Glomerular endothelial cell (primary cell): ENCODE measurements at regions not wholly inside any gene's neighbourhood (a gene's known extent, or its start where the extent isn't known, plus 50 kb on each side); places are given as distances from the start of the nearest gene placed in this dataset.

ENCODE experiments used
- DNase-seq: peaks from one replicate; pipeline ENCODE4 v3.0.0-alpha.2; 2011; ENCODE audit warnings: low read depth, low spot score; ENCODE audit errors: extremely low read depth

DNA sequence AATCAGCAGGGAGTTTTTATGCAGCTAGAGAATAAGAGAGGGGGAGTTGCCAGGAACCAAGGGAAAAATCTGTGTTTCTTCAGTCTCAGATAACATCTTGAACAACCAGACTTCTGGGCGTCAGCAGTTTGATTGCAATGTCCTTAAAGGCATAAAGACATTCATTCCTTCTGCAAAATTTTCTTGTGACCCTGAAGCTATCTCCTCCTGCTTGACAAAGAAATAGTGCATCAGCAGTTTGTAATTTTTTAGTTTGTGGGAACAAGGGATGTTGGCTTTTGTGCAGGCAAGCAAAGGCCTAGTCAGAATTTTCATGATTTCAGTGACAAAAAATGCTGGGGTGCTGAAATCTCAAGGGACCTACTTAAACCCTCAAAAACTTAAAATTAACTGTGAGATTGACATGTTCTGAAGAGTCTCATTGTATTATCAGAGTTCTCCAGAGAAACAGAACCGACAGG lies 125.8 kb upstream of the UNC5C start:
- no peak for DNase-seq

DNA sequence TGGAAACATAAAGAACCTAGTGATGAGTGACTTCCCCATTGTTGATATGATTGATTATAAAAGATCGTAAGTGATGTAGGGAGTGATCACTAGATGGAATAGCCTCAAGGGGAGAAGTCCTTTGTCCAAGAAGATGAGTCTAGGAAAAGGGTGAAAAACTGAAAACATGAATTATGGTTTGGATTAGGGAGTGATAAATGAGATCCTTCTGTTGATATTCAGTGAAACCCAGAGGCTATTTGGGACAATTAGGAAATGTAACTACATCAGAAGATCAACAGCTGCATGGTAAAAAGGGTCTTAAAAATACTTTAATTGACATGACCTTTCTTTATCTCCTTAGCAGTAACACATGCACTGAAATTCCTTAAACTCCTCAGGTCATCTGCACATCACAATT lies 124.0 kb upstream of the UNC5C start:
- DNase-seq: no peak

DNA sequence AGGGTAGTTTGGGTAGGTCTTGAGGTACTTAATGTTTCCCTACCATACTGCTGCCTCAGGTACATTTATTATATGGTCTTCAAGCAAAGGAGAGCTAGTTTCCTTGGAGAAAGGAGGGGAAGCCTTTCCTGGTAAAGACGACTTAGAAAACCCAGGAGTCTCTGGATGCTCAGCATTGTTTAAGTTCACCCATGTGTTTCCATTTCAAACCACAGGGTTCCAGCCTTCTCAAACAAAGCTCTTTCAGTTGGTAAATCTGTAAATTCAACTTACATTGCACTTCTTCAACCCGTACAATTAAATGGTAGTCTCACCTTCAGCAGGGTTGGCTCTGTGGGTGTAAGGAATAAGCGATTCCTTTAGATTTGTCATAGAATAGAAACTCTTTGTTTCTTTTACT lies 111.9 kb upstream of the UNC5C start:
- DNase-seq: no peak

DNA sequence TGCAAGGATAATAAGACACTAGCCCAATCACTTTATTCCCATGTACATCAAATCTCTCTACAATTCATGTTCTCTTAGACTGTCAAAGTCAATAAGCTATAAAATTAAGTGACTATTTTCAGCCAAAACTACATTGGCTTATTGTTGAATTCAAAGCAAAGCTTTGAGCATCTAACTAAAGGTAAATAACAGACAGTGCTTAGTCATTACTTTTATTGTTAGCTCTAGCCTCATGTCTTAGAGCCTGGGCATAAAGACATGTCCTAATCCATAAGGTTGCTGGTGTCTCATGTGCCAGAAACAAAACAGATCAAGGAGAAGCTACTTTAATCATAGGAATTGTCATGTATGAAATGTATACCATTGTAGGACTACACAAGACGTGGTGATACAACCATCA lies 103.1 kb upstream of the UNC5C start:
- DNase-seq: no peak

DNA sequence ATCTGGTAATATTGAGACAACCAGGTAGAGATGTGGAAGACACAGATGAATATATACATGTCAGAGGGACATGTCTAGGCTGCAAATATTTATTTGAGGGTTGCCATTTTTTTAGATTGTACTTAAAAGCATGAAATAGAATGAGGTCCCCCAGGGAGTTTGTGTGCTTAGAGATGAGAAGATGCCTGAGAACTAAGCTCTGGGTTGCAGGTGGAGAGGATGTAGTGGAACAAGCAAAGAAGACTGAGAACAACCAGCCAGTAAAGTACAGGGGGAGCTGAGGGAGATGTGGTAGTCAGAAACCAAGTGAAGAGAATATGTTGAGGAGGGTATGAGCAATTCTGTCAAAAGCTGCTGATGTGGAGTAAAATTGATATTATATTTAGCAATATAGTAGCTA lies 95.6 kb upstream of the UNC5C start:
- no peak for DNase-seq

DNA sequence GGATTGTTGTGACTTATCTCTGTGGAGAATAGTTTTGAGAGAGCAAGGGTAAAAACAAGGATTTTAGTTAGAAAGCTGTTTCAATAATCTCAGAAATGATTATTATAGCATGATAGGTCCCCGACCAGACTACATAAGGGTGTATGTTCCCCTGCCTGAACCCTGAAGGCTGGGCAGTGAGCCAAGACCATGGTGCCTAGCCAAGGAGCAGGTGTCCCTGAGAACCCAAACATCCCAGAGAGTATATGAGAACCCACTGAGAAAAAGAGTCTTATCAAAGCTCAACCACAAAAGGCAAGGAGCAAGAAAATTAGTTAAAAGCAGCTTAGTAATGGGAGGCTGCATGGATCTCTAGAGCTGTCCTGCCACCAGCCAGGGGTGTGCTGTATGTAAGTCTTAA lies 94.9 kb upstream of the UNC5C start:
- DNase-seq: no peak

DNA sequence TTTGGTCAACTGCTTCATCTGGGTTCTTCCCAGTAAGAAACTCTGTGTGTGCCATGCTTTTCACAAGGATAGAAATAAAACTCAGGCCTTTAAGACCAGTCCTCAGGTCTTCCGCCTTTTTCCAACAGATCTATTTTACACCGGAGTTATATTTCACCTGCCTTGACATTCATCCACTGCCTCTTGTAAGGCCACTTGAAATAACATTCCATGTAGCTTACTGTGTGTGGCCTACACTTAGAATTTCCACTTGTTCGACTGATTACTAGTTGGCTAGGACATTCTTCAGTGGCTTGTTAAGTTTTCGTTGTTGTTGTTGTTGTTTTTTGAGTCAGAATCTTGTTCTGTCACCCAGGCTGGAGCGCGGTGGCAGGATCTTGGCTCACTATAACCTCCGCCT lies 92.8 kb upstream of the UNC5C start:
- no peak for DNase-seq

DNA sequence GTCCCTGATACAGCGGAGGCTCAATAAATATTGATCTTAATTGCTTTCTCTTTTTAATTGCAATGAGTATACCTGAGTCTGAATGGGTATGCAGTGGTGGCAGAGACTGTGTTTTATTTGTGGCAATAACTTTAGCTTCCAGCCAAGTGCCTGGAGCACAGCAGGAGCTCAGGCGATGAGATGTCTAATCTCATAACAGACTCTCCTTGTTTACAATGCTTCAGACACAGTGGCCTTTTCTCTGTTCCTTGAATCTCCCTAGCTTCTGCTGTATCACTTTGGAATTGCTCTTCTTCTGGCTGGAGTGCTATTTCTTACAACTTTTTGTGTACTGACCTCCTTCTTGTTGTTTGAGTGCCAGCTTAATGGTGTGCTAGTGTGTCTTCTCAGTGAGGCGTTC lies 91.5 kb upstream of the UNC5C start:
- DNase-seq: no peak

DNA sequence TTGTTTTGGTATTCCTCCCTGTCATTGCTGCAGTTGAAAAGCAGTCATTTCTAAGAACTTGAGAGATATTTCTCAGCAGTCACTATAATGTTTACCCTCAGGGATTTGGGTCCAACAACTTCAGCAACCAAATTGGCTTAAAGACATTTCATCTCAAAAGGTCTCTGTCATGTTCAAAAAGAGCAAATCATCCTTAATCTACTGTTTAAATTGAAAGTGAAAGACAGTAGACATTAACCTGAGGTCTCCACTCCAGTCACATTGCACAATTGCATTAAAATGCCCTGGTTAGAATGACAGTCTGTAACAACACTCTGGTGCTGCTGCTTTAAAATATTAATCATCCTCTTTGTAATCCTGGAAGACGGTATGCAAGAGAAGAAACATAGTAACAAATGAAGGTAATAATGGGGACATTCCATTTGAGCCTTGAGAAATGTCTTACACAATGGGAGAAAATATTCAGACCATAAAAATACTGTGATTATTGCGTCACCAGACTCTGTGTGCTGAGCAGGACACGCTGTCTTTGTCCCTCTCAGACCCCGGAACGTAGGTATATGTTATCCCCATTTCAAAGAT lies 90.2 kb upstream of the UNC5C start:
- no peak for DNase-seq

DNA sequence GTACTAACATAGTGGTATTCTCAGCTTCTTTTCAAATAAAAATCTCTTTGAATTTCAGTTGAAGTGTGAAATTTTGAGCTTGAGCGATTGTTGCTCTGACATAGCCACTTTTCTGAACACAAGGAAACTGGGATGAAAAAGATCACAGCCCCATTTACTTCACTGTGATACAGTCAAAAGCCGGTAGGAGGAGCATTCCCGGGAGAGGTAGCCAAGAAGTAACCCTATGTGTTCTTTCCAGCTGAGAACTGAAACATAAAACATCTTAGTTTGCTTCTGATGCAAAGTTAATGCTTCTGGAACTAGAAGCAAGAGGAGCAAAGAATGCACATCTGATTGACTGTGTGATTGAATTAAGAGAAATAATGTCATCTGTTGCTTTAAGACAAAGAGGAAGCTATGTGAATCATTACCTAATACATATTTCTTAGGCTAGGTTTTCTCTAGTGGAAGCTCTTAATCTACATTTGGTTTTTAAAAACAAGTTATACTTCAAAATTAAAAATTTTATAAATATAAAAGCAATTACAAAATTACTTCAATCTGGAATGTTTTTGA lies 88.3 kb upstream of the UNC5C start:
- DNase-seq: no peak

DNA sequence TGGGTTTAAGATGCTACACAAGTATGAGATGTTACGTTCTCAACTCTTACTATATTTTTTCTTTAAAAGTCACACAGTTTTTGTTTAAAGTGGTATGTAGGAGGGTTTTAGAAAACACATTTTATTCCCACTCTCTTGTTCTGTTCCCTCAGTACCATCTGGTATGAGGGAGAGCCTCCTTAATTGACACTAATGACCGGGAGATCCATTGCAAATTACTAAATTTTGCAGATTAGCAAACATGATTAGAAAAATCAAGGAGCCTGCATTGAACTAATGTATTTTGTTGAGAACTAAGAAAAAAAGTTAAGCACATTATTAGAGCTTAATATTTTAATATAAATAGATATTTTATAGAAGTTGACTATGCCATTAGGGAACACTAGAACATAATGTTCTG lies 87.3 kb upstream of the UNC5C start:
- no peak for DNase-seq

DNA sequence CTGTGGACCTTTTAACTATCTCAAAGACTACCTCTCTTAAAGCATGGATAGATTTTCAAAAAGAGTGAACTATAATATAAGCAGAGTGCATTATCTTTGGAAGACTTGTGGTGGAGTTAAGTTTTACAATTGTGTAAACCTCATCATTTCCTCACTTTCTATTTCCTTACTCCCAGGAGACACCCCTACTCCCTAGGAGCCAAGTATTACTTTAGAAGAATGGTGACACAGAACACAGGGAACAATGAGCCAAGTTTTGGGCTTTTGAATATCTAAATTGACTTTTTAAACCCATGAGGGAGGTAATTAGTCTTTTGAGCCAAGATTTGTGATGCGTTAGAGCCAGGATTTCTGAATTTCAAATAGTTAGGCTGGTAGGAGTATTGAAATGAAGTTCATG lies 78.9 kb upstream of the UNC5C start:
- DNase-seq: no peak

DNA sequence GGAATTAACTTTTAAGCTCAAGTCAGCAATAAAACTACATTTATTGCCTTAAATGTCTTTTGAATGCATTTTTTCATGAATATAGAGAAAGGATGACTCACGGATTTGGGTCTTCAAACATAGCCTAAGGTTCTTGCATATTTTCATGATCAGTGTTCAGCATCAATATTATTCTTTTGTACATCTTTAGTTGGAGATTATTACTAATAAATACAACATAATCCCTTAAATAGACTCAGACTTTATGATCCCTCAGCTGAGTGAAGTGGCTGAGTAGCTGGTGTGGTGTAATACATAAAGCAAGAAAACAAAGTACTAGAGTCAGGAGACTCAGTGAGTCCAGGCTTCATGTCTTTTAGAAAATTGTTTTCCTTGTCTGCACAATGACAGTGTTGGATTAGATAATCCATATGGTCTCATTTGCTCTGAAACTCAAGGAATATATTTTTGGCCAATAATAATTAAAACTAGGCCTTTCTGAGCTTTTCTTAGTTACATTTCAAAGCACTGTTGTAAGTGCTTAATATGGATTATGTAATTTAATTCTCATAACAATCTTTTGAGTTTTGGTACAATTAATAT lies 78.3 kb upstream of the UNC5C start:
- no peak for DNase-seq

DNA sequence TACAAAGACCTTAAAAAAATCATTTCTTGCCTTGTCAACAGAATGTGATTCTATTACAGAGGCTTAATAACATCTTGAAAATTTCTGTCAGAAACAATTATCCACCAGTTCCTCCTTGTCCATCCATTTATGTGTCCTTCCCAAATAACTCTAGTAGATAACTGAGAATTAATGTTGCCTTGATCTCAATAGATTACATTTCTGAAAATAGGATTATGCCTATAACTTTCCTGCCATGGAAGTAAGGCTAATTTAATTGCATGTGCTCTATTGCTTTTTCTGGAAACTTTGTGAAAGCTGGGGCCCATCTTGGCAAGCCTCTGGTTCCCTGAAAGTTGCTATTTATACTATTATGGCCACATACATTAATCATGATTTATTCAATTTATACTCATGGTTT lies 76.2 kb upstream of the UNC5C start:
- no peak for DNase-seq

DNA sequence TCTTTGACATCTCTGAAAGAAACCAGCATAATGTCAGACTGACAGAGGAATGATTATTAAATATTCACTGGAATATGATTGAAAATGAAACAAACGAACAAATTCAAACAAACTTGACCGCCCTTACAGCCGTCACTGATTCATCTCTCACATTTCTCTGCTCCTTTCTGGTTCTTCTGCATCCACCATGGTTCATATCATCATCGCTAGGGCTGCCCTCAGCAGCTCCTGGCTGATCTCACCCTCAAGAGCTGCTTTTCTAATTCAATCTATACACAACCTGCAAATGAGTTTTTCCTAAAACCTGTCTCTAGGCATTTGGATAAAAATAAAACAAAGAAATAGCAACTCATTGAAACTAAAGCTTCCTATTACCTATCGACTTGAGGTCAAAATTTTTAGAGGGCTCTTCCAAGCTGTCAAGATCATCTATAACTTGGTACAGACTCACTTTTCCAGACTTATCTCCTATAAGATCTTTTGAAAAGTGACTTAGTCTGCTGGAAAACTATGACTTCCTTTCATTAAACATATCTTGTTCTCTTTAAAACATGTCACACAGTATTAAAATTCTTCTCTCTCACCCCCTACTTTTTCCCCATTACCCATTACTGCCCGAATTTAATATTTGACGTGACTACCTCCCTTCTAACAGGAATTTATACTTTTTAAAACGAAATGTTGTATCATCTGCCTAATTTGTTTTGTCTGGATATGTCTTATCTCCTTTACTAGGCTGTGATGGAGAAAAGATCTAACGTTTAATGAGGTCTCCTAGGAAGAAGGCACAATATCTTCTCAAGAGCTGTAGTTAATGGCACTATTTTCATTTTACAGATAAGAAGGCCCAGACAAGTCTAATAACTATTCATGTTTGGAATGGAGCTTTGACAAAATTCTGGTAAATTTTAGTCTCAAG lies 71.0 kb upstream of the UNC5C start:
- DNase-seq: no peak

DNA sequence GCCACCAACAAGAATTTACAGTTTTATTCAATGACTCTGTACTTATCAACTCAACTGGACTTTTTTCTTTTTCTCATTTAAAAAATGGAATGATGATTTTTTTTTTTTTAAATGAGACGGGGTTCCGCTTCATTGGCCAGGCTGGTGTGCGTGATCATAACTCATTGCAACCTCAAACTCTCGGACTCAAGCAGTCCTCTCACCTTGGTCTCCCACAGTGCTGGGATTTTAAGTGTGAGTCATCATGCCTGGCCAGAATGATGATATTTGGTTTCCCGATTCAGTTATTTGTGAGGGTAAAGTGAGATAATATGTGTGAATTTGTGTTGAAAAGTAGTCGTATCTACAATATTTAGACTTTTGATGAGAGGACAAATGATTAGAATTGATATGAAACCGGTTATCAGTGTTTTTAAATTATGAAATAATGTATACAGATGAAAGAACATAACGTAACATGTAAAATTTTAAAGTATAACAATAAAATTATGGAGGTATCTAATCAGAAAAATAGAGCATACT lies 66.0 kb upstream of the UNC5C start:
- DNase-seq: no peak

DNA sequence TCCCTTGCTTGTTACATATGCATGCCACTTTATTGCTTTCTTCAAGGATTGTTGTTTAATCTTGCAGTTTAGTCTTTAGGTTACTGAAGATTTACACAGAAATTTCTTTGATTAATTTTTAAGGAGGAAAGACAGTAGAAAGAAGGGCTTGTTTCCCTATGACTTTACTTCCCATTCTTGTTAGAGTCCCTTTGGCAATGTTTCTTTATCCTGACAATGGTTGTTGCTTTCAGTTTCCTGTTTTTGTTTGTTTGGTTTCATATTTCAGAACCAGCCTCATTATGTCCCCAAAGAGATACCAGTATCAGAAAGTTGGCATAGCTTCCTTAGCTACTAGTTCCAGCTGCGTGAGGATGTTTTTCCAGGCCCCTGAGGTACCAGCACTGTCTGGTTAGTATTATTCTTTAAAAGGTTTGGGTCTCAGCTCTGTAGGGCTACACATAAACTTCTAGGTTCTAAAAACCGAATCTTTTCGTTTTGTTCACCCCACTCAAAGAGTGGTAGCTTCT lies 61.3 kb upstream of the UNC5C start:
- no peak for DNase-seq

DNA sequence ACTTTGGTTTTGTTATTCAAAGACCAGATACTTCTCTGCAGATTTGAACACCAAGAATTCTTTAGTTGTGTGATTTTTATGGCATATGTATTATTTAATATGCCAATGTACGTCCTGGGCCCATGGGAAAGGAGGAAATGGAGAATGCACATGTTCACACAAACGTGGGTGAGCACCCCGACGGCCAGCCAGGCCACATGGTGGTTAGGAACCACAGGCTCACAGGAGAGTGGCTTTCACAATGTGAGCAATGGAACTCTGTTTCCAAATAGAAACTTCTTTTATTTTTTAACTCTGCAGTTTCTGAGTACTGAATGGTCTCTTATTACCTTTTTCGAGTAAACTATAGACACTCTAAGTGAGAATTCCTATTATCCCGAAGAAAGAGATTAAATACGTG lies 58.0 kb upstream of the UNC5C start:
- DNase-seq: no peak

DNA sequence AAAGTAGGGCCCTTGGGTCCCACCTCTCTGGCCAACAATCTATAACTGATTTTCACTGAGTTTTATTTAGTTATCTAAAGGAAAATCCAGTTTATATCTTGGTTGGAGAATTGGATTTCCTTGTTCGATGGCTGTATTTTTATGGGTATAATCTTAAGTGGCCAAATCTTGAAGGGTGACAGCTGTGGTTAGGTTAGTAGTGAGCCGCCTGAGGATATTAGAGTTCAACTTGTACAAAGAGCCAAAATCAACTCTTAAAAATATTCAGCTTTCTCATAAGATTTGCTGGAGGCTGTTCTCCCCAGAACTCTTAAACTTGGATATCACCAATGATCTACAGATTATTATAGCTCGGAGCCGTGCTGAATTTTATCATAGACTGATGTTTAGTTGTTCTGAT lies 54.6 kb upstream of the UNC5C start:
- DNase-seq: no peak

DNA sequence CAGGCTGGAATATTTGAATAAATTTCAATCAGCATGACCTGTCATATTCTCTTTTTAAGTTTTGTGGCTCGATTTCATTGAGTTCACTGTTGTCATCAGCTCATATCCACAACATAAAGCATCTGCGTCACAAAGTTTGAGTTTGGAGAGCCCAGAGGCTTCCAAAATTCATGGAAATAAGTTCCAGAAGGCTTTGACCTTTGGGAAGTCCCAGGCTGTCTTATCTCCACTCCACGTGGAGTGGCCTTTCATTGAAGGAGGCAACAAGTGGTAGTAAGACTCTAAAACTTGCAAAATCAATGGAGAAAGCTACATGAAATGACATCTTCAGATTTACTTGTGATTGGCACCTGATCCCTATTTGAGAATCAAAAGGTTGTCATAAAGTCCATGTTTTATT lies 54.1 kb upstream of the UNC5C start:
- DNase-seq: no peak

DNA sequence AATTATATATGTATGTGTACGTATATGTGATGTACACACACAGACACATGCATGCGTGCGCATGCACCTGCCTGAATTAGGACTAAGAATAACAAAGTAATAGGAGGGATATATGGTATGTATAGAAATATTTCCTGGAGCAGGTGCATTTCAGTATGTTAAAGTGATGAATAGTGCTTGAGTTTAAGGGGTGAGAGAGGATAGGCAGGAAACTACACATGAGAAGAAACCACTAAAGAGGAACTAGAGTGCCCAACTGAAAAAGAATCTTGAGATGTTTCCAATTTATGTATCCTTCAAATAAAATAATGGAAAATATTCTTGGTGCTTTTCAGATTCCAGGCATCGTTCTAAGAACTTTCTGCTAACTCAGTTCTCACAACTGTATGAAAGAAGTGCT lies 52.6 kb upstream of the UNC5C start:
- no peak for DNase-seq
